Hepatocyte (in vitro differentiated cells): ENCODE measurements at regions not wholly inside any gene's neighbourhood (a gene's known extent, or its start where the extent isn't known, plus 50 kb on each side); places are given as distances from the start of the nearest gene placed in this dataset.
A peak's percentile ranks its signal among the peaks of the same experiment; 100 is the strongest.
"Not testable (repeated sequence)": the region's sequence is repeated elsewhere in the genome, so short reads cannot be mapped to it uniquely, and the experiment has no call there.

Experiments used
- DNase-seq: peaks from one replicate; pipeline ENCODE4 v3.0.0-alpha.2; 2016; ENCODE audit warnings: low spot score
- H2AFZ ChIP-seq: fragments of 200-600 bp; sonication (generic); 2 replicates; pipeline ENCODE4 v1.6.0; 2016; ENCODE audit warnings: antibody characterized with exemption, mild to moderate bottlenecking
- H3K27ac ChIP-seq: fragments of 200-600 bp; sonication (generic); 2 replicates; pipeline ENCODE4 v1.5.1; 2016; ENCODE audit warnings: mild to moderate bottlenecking
- H3K27me3 ChIP-seq: fragments of 200-600 bp; sonication (generic); 2 replicates; pipeline ENCODE4 v1.6.1; 2016
- H3K36me3 ChIP-seq: fragments of 200-600 bp; sonication (generic); replicated peaks from 2 replicates; pipeline ENCODE4 v1.5.1; 2016; ENCODE audit warnings: low read depth; ENCODE audit not compliant: insufficient read depth
- H3K4me1 ChIP-seq: fragments of 200-600 bp; sonication (generic); 2 replicates; pipeline ENCODE4 v1.5.1; 2016; ENCODE audit warnings: mild to moderate bottlenecking, moderate library complexity; ENCODE audit not compliant: insufficient read depth
- H3K4me2 ChIP-seq: fragments of 200-600 bp; sonication (generic); 2 replicates; pipeline ENCODE4 v1.6.0; 2016
- H3K4me3 ChIP-seq: fragments of 200-600 bp; sonication (generic); 2 replicates; pipeline ENCODE4 v1.5.1; 2016; ENCODE audit warnings: mild to moderate bottlenecking
- H3K79me2 ChIP-seq: fragments of 200-600 bp; sonication (generic); 2 replicates; pipeline ENCODE4 v1.6.0; 2017; ENCODE audit warnings: mild to moderate bottlenecking
- H3K9me2 ChIP-seq: fragments of 200-600 bp; sonication (generic); replicated peaks from 2 replicates; pipeline ENCODE4 v1.6.0; 2017; ENCODE audit warnings: mild to moderate bottlenecking; ENCODE audit not compliant: insufficient read depth
- H3K9me3 ChIP-seq: fragments of 200-600 bp; sonication (generic); 2 replicates; pipeline ENCODE4 v1.5.1; 2016; ENCODE audit warnings: low read depth, mild to moderate bottlenecking
- H4K20me1 ChIP-seq: fragments of 200-600 bp; sonication (generic); 2 replicates; pipeline ENCODE4 v1.6.0; 2016; ENCODE audit warnings: mild to moderate bottlenecking; ENCODE audit not compliant: insufficient read depth, poor library complexity, severe bottlenecking
- CTCF ChIP-seq: fragments of 200-600 bp; sonication (generic); IDR thresholded peaks from 2 replicates; pipeline ENCODE4 v1.5.1; 2016; ENCODE audit warnings: antibody characterized with exemption, mild to moderate bottlenecking; ENCODE audit not compliant: poor library complexity
- EZH2 ChIP-seq: fragments of 200-600 bp; sonication (generic); IDR thresholded peaks from 2 replicates; pipeline ENCODE4 v1.6.1; 2016; ENCODE audit warnings: antibody characterized with exemption, mild to moderate bottlenecking, borderline replicate concordance
- EZH2phosphoT487 ChIP-seq: fragments of 200-600 bp; sonication (generic); IDR thresholded peaks from one replicate; pipeline ENCODE4 v1.6.1; 2018; ENCODE audit warnings: antibody characterized with exemption, mild to moderate bottlenecking, low read depth, moderate library complexity; ENCODE audit not compliant: unreplicated experiment, severe bottlenecking
- WGBS: methylation state at CpG from one replicate; pipeline ENCODE4 v1.1.6; 2016; ENCODE audit warnings: low lambda C conversion rate; ENCODE audit errors: missing lambda C conversion rate; 5-methylcytosine and 5-hydroxymethylcytosine counted together

- DNase-seq: no peak
- Histone ChIP-seq H3K27ac (no peak overlapping the region), H3K4me2 (no peak overlapping the region), H3K79me2 (no peaks in the 10 kb centered on the region), H3K36me3 (no peaks in the 10 kb centered on the region), H3K27me3 (no peaks in the 10 kb centered on the region), H3K9me3 (no peaks in the 10 kb centered on the region), H3K4me3 (no peak overlapping the region), H3K9me2 (no peaks in the 10 kb centered on the region), H3K4me1 (no peaks in the 10 kb centered on the region), H2AFZ (no peak overlapping the region), H4K20me1 (no peaks in the 10 kb centered on the region)
- TF ChIP-seq EZH2 (no peak), CTCF (no peak), EZH2phosphoT487 (no peak)
- 89% methylated on average over 6 of the region's 6 CpGs for WGBS
These were observed 422.7 kb downstream of the ARL4A start for GRCh38 chr7:13110107-13110506.

DNA sequence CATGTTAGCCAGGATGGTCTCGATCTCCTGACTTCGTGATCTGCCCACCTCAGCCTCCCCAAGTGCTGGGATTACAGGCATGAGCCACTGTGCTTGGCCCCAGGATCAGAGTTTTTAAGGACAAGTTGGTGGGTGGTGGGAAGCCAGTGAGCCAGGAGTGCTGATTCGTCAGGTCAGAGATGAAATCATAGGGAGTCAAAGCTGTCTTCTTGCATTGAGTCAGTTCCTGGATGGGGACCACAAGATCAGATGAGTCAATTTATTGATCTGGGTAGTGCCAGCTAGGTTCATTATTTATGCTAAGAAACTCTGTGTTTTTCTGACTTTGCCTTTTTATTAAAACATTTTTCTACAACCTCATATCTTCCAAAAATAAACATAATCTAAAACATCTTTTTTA, 423.8 kb downstream of the ARL4A start:
- TF ChIP-seq EZH2: no peak
- TF ChIP-seq CTCF: no peak
- no peak for TF ChIP-seq EZH2phosphoT487
- 75% methylated on average over 3 of the region's 3 CpGs for WGBS
- Histone ChIP-seq H4K20me1 (no peaks in the 10 kb centered on the region), H3K27me3 (no peaks in the 10 kb centered on the region), H2AFZ (no peak overlapping the region), H3K9me3 (no peaks in the 10 kb centered on the region), H3K27ac (no peak overlapping the region), H3K36me3 (no peaks in the 10 kb centered on the region), H3K4me2 (no peak overlapping the region), H3K79me2 (no peaks in the 10 kb centered on the region), H3K9me2 (no peaks in the 10 kb centered on the region), H3K4me1 (no peaks in the 10 kb centered on the region), H3K4me3 (no peak overlapping the region)
- DNase-seq: no peak

DNA sequence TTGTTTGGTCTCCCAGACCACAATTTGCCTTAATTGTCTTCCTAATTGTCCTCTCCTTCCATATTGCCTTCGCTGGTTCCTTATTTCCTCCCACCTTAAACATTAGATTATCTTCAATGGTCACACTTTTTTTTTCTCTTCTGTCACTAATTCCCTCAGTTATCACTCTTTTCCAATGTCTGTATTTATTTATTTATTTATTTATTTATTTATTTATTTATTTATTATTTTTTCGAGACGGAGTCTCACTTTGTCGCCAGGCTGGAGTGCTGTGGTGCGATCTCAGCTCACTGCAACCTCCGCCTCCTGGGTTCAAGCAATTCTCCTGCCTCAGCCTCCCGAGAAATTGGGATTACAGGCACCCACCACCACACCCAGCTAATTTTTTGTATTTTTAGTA, 426.8 kb downstream of the ARL4A start:
- not testable (repeated sequence) for H3K27me3 ChIP-seq, H3K27ac ChIP-seq, H4K20me1 ChIP-seq, H3K79me2 ChIP-seq, H3K4me1 ChIP-seq, H3K36me3 ChIP-seq, H3K9me3 ChIP-seq, H3K9me2 ChIP-seq, DNase-seq, H2AFZ ChIP-seq, H3K4me3 ChIP-seq
- WGBS: 96% methylated on average over 7 of the region's 7 CpGs
- H3K4me2 ChIP-seq: peak overlapping the region; percentile 57

DNA sequence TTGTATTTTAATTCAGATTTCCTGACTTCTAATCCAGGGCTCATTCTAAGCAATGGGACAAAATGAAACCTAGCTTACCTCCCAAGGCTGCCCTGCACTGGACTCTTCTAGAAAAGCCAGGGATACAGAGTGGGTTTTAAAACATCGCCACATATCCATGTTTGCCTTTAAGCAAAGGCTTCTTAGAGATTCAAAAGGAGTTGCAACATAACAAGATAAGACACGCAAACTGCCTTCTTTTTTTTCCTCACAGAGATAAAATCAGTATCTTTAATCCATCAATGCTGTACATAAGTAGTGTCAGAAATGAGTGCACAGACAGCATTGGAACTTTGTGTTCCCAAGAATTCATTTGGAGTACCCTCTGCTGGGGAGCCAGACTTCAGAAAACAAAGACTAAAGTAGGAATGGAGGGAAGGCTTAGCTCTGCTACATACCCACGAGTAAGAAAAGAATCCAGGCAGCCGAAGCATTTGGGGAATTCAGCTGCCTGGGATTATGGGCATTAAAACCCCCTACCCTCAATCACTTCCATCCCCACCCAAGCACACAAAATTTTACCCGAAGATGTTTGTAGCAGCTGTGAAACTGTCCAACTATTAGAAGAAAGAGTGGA, 427.8 kb downstream of the ARL4A start:
- Histone ChIP-seq H3K4me3 (no peak overlapping the region), H4K20me1 (no peaks in the 10 kb centered on the region), H3K79me2 (no peaks in the 10 kb centered on the region), H3K4me2 (peak overlapping the region; percentile 57), H3K27ac (peak overlapping the region; percentile 64), H2AFZ (peak overlapping the region; percentile 52), H3K4me1 (no peaks in the 10 kb centered on the region), H3K27me3 (no peaks in the 10 kb centered on the region), H3K9me3 (no peaks in the 10 kb centered on the region), H3K36me3 (no peaks in the 10 kb centered on the region), H3K9me2 (no peaks in the 10 kb centered on the region)
- TF ChIP-seq CTCF (peak; percentile 8), EZH2phosphoT487 (no peak)
- peak; percentile 23 for DNase-seq
- WGBS: 20% methylated on average over 5 of the region's 5 CpGs
